A549 (cell line): ENCODE measurements at regions not wholly inside any gene's neighbourhood (a gene's known extent, or its start where the extent isn't known, plus 50 kb on each side); places are given as distances from the start of the nearest gene placed in this dataset.

Experiments used
- ATAC-seq, 2 experiments: fragments of 200-7000 bp in 1 of 2; fragments of >200 bp in 1 of 2; cut with Nextera tagmentation in 1 of 2; cut with Tn5 transposase in 1 of 2; 3 replicates each; pipeline versions ENCODE4 v1.8.0 to v1.9.1; 2018 to 2020; ENCODE audit warnings: mild to moderate bottlenecking in 1 of 2, moderate library complexity in 1 of 2
- CTCF ChIA-PET: fragments of 300-600 bp; sonication (Branson Sonifier 250); formaldehyde crosslinking; extraction: SDS; loops from one replicate; lab custom pipeline; 2021; ENCODE audit warnings: antibody characterized with exemption, inconsistent platforms; lab: Yijun Ruan, JAX
- POLR2A ChIA-PET: fragments of 350-600 bp; formaldehyde crosslinking; extraction: SDS; loops from one replicate; lab custom pipeline; 2021; ENCODE audit warnings: antibody characterized with exemption, inconsistent platforms; lab: Yijun Ruan, JAX
- DNase-seq, 2 experiments: peaks; one replicate each; pipeline versions ENCODE4 v3.0.0 to v3.0.0-alpha.2; 2011 to 2016; ENCODE audit warnings: low read depth in 1 of 2, low spot score in 1 of 2
- FAIRE-seq: peaks from 2 replicates; lab custom pipeline; 2011; peaks lifted over from hg19 to GRCh38; lab: Jason Lieb, UNC
- H3K27ac ChIP-seq, 2 experiments: fragments of >200 bp; sonication (Bioruptor Twin); formaldehyde crosslinking; 3 replicates each; pipeline ENCODE4 v1.5.1; 2016 to 2017
- H3K4me1 ChIP-seq: fragments of >200 bp; sonication (Bioruptor Twin); formaldehyde crosslinking; 3 replicates; pipeline ENCODE4 v1.6.1; 2016
- H3K4me2 ChIP-seq: fragments of >200 bp; sonication (Bioruptor Twin); formaldehyde crosslinking; 3 replicates; pipeline ENCODE4 v1.6.1; 2016
- H3K4me3 ChIP-seq: fragments of >200 bp; sonication (Bioruptor Twin); formaldehyde crosslinking; 3 replicates; pipeline ENCODE4 v1.5.1; 2016
- H3K9me3 ChIP-seq: fragments of >200 bp; sonication (Bioruptor Twin); formaldehyde crosslinking; 3 replicates; pipeline ENCODE4 v1.6.1; 2016
- CBX2 ChIP-seq: fragments of 200-600 bp; sonication (generic); IDR thresholded peaks from 2 replicates; pipeline ENCODE4 v1.6.1; 2016; ENCODE audit warnings: low read depth, mild to moderate bottlenecking, borderline replicate concordance
- CHD2 ChIP-seq: fragments of 150-350 bp; IDR thresholded peaks from 2 replicates; pipeline ENCODE4 v1.6.1; 2014; ENCODE audit warnings: low read length; ENCODE audit not compliant: partially characterized antibody
- CHD4 ChIP-seq: fragments of 200-600 bp; sonication (generic); IDR thresholded peaks from 2 replicates; pipeline ENCODE4 v1.6.1; 2016; ENCODE audit warnings: antibody characterized with exemption, mild to moderate bottlenecking, borderline replicate concordance
- EHMT2 ChIP-seq: fragments of 200-600 bp; sonication (generic); IDR thresholded peaks from 2 replicates; pipeline ENCODE4 v1.6.1; 2016; ENCODE audit warnings: antibody characterized with exemption, low read depth, mild to moderate bottlenecking, moderate library complexity
- EP300 ChIP-seq, 2 experiments: fragments of >200 bp; sonication (Bioruptor Twin); formaldehyde crosslinking; IDR thresholded peaks; 2 replicates in 1 of 2; 3 replicates in 1 of 2; pipeline ENCODE4 v1.6.1; 2016 to 2017
- ESRRA ChIP-seq: fragments of 150-350 bp; IDR thresholded peaks from 2 replicates; pipeline ENCODE4 v1.6.1; 2014; ENCODE audit warnings: mild to moderate bottlenecking, low read length, borderline replicate concordance
- FOSB ChIP-seq: fragments of 250-450 bp; sonication (Bioruptor Pico); IDR thresholded peaks from 2 replicates; pipeline ENCODE4 v1.5.0; 2020; ENCODE audit warnings: mild to moderate bottlenecking, moderate library complexity
- FOSL2 ChIP-seq, 2 experiments: fragments of 450-650 bp in 1 of 2; fragments of >200 bp in 1 of 2; sonication (Bioruptor Twin) in 1 of 2; formaldehyde crosslinking; IDR thresholded peaks; 2 replicates each; pipeline versions ENCODE4 v1.5.0 to v1.6.1; 2016 to 2020; ENCODE audit warnings: mild to moderate bottlenecking in 1 of 2, moderate library complexity in 1 of 2
- HES2 ChIP-seq: fragments of >200 bp; sonication (Bioruptor Twin); formaldehyde crosslinking; IDR thresholded peaks from 2 replicates; pipeline ENCODE4 v1.6.1; 2016
- HEYL ChIP-seq: fragments of 250-450 bp; sonication (Bioruptor Pico); IDR thresholded peaks from 2 replicates; pipeline ENCODE4 v1.8.0; 2021; ENCODE audit warnings: mild to moderate bottlenecking, moderate library complexity
- HMGXB4 ChIP-seq: fragments of 250-450 bp; sonication (Bioruptor Pico); IDR thresholded peaks from 2 replicates; pipeline ENCODE4 v1.5.0; 2021; ENCODE audit warnings: mild to moderate bottlenecking, moderate library complexity, borderline replicate concordance
- HOXA7 ChIP-seq: fragments of 250-450 bp; sonication (Bioruptor Pico); IDR thresholded peaks from 2 replicates; pipeline ENCODE4 v1.5.0; 2020; ENCODE audit warnings: mild to moderate bottlenecking, moderate library complexity
- HOXB13 ChIP-seq: fragments of 250-450 bp; sonication (Bioruptor Pico); IDR thresholded peaks from 2 replicates; pipeline ENCODE4 v1.5.0; 2020; ENCODE audit warnings: low read depth, mild to moderate bottlenecking, moderate library complexity
- JUN ChIP-seq, 2 experiments: fragments of >200 bp; sonication (Bioruptor Twin); formaldehyde crosslinking; IDR thresholded peaks; 2 replicates in 1 of 2; 3 replicates in 1 of 2; pipeline ENCODE4 v1.6.1; 2016 to 2017
- JUNB ChIP-seq: fragments of >200 bp; sonication (Bioruptor Twin); formaldehyde crosslinking; IDR thresholded peaks from 2 replicates; pipeline ENCODE4 v1.6.1; 2016
- KDM1A ChIP-seq: fragments of 200-600 bp; sonication (generic); IDR thresholded peaks from 2 replicates; pipeline ENCODE4 v1.6.1; 2016; ENCODE audit warnings: low read depth, mild to moderate bottlenecking
- KDM5A ChIP-seq: fragments of 200-600 bp; sonication (generic); IDR thresholded peaks from 2 replicates; pipeline ENCODE4 v1.6.1; 2016; ENCODE audit warnings: antibody characterized with exemption, mild to moderate bottlenecking
- MAZ ChIP-seq: fragments of 150-350 bp; IDR thresholded peaks from 2 replicates; pipeline ENCODE4 v1.6.1; 2014; ENCODE audit warnings: antibody characterized with exemption, low read depth, low read length, borderline replicate concordance
- PHF8 ChIP-seq: fragments of 200-600 bp; sonication (generic); IDR thresholded peaks from 2 replicates; pipeline ENCODE4 v1.6.1; 2016; ENCODE audit warnings: low read depth, mild to moderate bottlenecking, antibody characterized with exemption, moderate library complexity, borderline replicate concordance
- POLR2A ChIP-seq: IDR thresholded peaks from 2 replicates; pipeline ENCODE4 v1.6.1; 2012; ENCODE audit warnings: mild to moderate bottlenecking, low read length
- POLR2AphosphoS2 ChIP-seq: conservative IDR thresholded peaks from 2 replicates; pipeline ENCODE4 v1.6.1; 2012; ENCODE audit warnings: low read length, improper control_type of control experiment, inconsistent platforms
- RAD21 ChIP-seq, 2 experiments: fragments of >200 bp in 1 of 2; sonication (Bioruptor Twin) in 1 of 2; formaldehyde crosslinking in 1 of 2; IDR thresholded peaks in 1 of 2; conservative IDR thresholded peaks in 1 of 2; 2 replicates in 1 of 2; 3 replicates in 1 of 2; pipeline ENCODE4 v1.6.1; 2012 to 2018; ENCODE audit warnings: inconsistent platforms in 1 of 2
- RCOR1 ChIP-seq: fragments of 150-350 bp; IDR thresholded peaks from 2 replicates; pipeline ENCODE4 v1.6.1; 2014; ENCODE audit warnings: antibody characterized with exemption, low read length, low read depth
- SMC3 ChIP-seq: fragments of >200 bp; sonication (Bioruptor Twin); formaldehyde crosslinking; IDR thresholded peaks from 3 replicates; pipeline ENCODE4 v1.6.1; 2018; ENCODE audit warnings: inconsistent platforms
- SREBF2 ChIP-seq: fragments of 450-650 bp; IDR thresholded peaks from 2 replicates; pipeline ENCODE4 v1.6.1; 2014; ENCODE audit warnings: mild to moderate bottlenecking, moderate library complexity
- ZSCAN20 ChIP-seq: fragments of 250-450 bp; sonication (Bioruptor Pico); IDR thresholded peaks from 2 replicates; pipeline ENCODE4 v1.8.0; 2022; ENCODE audit warnings: mild to moderate bottlenecking, moderate library complexity
- WGBS: methylation state at CpG from one replicate; pipeline ENCODE4 v1.1.6; 2017; ENCODE audit errors: missing lambda C conversion rate; 5-methylcytosine and 5-hydroxymethylcytosine counted together
- TF ChIP-seq, protein P1 (sequence below): IDR thresholded peaks from 2 replicates; pipeline ENCODE4 v1.6.1; 2012
- TF ChIP-seq, protein P2 (sequence below): fragments of >200 bp; sonication (Bioruptor Twin); formaldehyde crosslinking; IDR thresholded peaks from 3 replicates; pipeline ENCODE4 v1.5.1; 2016
- TF ChIP-seq, protein P3 (sequence below): IDR thresholded peaks from 2 replicates; pipeline ENCODE4 v1.6.1; 2012
- TF ChIP-seq, protein P4 (sequence below): fragments of 450-650 bp; IDR thresholded peaks from 2 replicates; pipeline ENCODE4 v1.6.1; 2014; ENCODE audit warnings: antibody characterized with exemption

DNA sequence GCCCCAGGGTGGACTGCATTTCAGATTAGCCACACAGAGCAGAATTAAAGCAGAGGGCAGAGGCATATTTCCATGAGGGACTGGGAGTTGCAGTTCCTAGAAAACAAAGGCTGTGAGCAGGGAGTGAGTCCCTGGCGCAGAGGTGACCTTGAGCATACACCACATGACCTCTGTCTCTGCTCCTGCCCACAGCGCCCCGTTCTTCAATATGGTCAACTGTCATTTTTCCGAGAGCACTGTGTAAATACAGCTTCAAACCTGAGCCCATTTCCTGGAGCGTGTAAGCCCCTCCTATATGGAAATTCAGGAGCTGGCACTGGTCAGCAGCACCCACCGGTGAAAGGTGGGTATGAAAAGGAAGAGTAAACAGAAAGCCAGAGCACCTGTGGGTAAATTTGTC is 192.2 kb upstream of the PELI2 start:
- H3K4me2 ChIP-seq = no peak overlapping the region
- no peak for DNase-seq
- no peaks in the 10 kb centered on the region for H3K9me3 ChIP-seq
- POLR2A ChIA-PET = no interaction called here
- CTCF ChIA-PET = no interaction called here
- no peak overlapping the region for H3K4me3 ChIP-seq
- FAIRE-seq = no peak
- no peak overlapping the region for H3K27ac ChIP-seq
- H3K4me1 ChIP-seq = peaks cover 7% of the 10 kb centered on the region
- 76% methylated on average over 6 of the region's 6 CpGs for WGBS
- ATAC-seq = no peak
- no peak for TF ChIP-seq CHD2
- no peak for TF ChIP-seq PHF8
- no peak for TF ChIP-seq HOXA7 (CRISPR knock-in tag)
- TF ChIP-seq, protein P1, sequence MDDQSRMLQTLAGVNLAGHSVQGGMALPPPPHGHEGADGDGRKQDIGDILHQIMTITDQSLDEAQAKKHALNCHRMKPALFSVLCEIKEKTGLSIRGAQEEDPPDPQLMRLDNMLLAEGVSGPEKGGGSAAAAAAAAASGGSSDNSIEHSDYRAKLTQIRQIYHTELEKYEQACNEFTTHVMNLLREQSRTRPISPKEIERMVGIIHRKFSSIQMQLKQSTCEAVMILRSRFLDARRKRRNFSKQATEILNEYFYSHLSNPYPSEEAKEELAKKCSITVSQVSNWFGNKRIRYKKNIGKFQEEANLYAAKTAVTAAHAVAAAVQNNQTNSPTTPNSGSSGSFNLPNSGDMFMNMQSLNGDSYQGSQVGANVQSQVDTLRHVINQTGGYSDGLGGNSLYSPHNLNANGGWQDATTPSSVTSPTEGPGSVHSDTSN = no peak
- TF ChIP-seq HOXB13 (CRISPR knock-in tag) = no peak
- no peak for TF ChIP-seq HES2
- TF ChIP-seq CBX2 = no peak
- no peak for TF ChIP-seq FOSL2 (IDR thresholded peaks at IDR 0.05)
- no peak for TF ChIP-seq FOSL2 (CRISPR knock-in tag; IDR thresholded peaks at IDR 0.05)
- TF ChIP-seq, all 56 proteins: peak for 0

DNA sequence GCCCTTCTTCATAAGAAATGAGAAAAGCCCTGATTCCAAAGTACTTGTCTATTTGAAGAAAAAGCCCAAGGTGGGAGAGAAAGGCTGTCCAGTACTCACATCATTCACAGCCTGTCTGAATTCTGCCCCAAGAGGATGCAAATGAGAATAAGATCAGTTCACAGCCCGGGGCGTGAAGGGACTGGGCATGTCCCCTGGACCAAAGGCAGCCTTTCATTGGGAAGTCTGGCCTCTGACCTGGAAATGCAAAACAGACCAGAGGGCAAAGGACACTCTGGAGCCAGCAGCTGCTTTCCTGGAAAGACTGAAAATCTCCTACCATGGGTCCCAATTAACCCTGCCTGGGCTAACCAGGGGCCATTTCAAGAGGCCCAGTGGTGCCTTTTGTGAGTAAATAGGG is 191.2 kb upstream of the PELI2 start:
- WGBS = 94% methylated on average over 2 of the region's 2 CpGs
- FAIRE-seq = no peak
- TF ChIP-seq JUN (IDR thresholded peaks at IDR 0.05) (no peak), KDM1A (no peak), KDM5A (no peak), HEYL (CRISPR knock-in tag) (no peak), JUNB (no peak)
- TF ChIP-seq, protein P2, sequence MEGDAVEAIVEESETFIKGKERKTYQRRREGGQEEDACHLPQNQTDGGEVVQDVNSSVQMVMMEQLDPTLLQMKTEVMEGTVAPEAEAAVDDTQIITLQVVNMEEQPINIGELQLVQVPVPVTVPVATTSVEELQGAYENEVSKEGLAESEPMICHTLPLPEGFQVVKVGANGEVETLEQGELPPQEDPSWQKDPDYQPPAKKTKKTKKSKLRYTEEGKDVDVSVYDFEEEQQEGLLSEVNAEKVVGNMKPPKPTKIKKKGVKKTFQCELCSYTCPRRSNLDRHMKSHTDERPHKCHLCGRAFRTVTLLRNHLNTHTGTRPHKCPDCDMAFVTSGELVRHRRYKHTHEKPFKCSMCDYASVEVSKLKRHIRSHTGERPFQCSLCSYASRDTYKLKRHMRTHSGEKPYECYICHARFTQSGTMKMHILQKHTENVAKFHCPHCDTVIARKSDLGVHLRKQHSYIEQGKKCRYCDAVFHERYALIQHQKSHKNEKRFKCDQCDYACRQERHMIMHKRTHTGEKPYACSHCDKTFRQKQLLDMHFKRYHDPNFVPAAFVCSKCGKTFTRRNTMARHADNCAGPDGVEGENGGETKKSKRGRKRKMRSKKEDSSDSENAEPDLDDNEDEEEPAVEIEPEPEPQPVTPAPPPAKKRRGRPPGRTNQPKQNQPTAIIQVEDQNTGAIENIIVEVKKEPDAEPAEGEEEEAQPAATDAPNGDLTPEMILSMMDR = no peak
- no peak for ATAC-seq
- H3K4me3 ChIP-seq = no peak overlapping the region
- H3K4me1 ChIP-seq = peaks cover 7% of the 10 kb centered on the region
- no peak overlapping the region for H3K4me2 ChIP-seq
- H3K27ac ChIP-seq = no peak overlapping the region
- ChIA-PET POLR2A (no interaction called here), CTCF (no interaction called here)
- H3K9me3 ChIP-seq = no peaks in the 10 kb centered on the region
- DNase-seq = no peak

DNA sequence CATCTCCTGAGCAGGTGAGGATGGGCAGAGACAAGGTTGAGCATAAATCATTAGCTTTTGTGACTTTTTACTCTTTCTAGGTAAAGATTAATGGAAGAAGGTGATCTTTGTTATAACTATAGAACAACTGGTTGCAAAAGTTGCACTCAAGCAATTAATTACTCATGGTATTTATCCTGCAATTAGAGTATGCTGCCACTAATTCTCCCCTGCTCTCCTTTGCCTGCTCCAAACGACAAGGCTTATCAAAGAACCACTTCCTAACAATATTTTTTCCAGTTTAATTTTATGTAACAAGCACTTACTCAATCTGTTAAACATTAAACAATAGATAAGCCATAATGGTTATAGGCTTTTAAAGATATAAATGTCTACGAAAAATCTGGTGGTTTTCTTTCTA is 189.9 kb upstream of the PELI2 start:
- no peaks in the 10 kb centered on the region for H3K9me3 ChIP-seq
- TF ChIP-seq SREBF2 (no peak), ESRRA (no peak), EP300 (IDR thresholded peaks at IDR 0.05) (no peak), POLR2A (no peak), CHD4 (no peak), EHMT2 (no peak), RAD21 (conservative IDR thresholded peaks at IDR 0.05 in 1 of 2, IDR thresholded peaks at IDR 0.05 in 1 of 2) (no peak), HOXB13 (CRISPR knock-in tag) (no peak), KDM1A (no peak), ZSCAN20 (CRISPR knock-in tag) (no peak), SMC3 (no peak), RCOR1 (no peak), POLR2AphosphoS2 (no peak), PHF8 (no peak), MAZ (no peak), HOXA7 (CRISPR knock-in tag) (no peak), HMGXB4 (CRISPR knock-in tag) (no peak), FOSB (CRISPR knock-in tag) (no peak)
- TF ChIP-seq, protein P3, sequence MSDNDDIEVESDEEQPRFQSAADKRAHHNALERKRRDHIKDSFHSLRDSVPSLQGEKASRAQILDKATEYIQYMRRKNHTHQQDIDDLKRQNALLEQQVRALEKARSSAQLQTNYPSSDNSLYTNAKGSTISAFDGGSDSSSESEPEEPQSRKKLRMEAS = no peak
- TF ChIP-seq, protein P4, sequence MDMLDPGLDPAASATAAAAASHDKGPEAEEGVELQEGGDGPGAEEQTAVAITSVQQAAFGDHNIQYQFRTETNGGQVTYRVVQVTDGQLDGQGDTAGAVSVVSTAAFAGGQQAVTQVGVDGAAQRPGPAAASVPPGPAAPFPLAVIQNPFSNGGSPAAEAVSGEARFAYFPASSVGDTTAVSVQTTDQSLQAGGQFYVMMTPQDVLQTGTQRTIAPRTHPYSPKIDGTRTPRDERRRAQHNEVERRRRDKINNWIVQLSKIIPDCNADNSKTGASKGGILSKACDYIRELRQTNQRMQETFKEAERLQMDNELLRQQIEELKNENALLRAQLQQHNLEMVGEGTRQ = no peak
- POLR2A ChIA-PET = no interaction called here

More for the DNA sequence above, 189.9 kb upstream of the PELI2 start:
- ATAC-seq (no peak), FAIRE-seq (peak; percentile 54), DNase-seq (no peak)
- H3K4me2 ChIP-seq = peak overlapping the region; percentile 19; the same call in 1 of the 3 replicates
- CTCF ChIA-PET = no interaction called here
- no peak overlapping the region for H3K4me3 ChIP-seq
- H3K27ac ChIP-seq = no peak overlapping the region
- peaks cover 7% of the 10 kb centered on the region for H3K4me1 ChIP-seq
- WGBS = 19% methylated on average over 2 of the region's 2 CpGs
